ENCODE measurements at regions not wholly inside any gene's neighbourhood (a gene's known extent, or its start where the extent isn't known, plus 50 kb on each side); places are given as distances from the start of the nearest gene placed in this dataset.

DNA sequence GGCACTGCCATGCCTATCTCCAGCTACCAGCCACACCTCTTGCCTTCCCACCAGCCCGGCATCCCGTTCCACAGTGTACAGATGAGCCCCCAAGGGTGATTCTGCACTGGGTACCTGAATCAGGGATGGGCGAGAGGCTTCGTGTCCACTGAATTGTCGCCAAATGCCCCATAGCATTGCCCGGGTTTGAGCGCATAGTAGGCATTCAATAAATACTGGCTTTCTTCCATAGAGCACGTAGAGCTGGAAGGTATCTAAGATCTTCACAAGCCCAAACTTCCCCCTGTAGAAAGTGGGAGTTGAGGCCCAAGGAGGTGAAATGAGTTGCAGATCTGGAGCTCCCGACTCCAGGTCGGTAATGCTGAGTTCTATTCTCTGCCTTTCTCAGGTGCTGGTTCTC lies 358.7 kb downstream of the LPIN1 start:
- H3K36me3 ChIP-seq (ENCODE audit: control insufficient read depth in 4 of 4, insufficient read depth in 4 of 4, low read length in 4 of 4), result no peaks in the 10 kb centered on the region
- no peak overlapping the region for H3K9ac ChIP-seq (ENCODE audit: insufficient read depth in 1 of 2, low read length in 2 of 2)
- H3K4me1 ChIP-seq (ENCODE audit: control insufficient read depth in 5 of 5, insufficient read depth in 5 of 5, low read length in 5 of 5), result peaks cover 0 to 14% (median 0%) of the 10 kb centered on the region in 5 donors
- no peaks in the 10 kb centered on the region for H3K27me3 ChIP-seq (ENCODE audit: control insufficient read depth in 3 of 3, insufficient read depth in 3 of 3, low read length in 2 of 3)
- DNase-seq (no peak), ATAC-seq (ENCODE audit: insufficient read depth, low FRiP score) (no peak)
- no peaks in the 10 kb centered on the region for H3K9me3 ChIP-seq (ENCODE audit: control insufficient read depth in 4 of 4, insufficient read depth in 3 of 4, low read length in 3 of 4)
- H3K27ac ChIP-seq (ENCODE audit: low read depth in 1 of 2, low read length in 1 of 2), result no peak overlapping the region
- 90 to 97% methylated on average over 10 of the region's 10 CpGs for WGBS, 2 donors
- no peak for TF ChIP-seq CTCF (IDR thresholded peaks at IDR 0.05; ENCODE audit: control extremely low read depth, extremely low read depth)
- H3K4me3 ChIP-seq, result no peak overlapping the region

DNA sequence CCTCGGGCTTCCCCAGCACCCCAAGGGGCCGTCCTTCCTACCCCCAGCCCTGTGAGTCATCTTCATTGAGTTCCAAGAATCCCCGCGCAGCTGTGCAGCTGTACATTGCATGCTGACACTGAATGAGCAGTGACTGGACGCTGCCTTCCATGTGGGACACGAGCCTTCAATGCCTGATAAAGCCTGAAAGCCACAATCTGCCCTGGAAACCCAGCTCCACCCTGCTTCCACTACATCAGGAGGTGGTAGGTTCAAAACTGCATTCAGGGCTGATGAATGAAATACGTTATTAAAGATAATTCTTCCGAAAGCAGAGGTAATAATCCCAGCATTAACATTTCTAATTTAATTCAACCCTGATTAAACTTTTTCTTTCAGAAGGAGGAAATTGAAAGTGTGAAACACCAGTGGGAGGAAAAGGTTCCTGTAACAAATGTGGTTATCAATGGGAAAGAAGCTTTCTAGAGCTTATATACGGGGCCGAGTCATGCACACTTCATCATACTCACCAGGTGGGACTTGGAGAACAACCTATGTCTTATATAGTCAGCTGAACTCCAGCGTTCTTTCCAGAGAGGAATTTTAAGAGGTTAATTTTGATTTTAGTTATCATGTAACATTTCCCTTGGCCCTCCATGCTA lies 360.1 kb downstream of the LPIN1 start:
- Histone ChIP-seq H3K9me3 (ENCODE audit: control insufficient read depth in 4 of 4, insufficient read depth in 3 of 4, low read length in 3 of 4) (no peaks in the 10 kb centered on the region), H3K36me3 (ENCODE audit: control insufficient read depth in 4 of 4, insufficient read depth in 4 of 4, low read length in 4 of 4) (no peaks in the 10 kb centered on the region), H3K27ac (ENCODE audit: low read depth in 1 of 2, low read length in 1 of 2) (no peak overlapping the region), H3K4me1 (ENCODE audit: control insufficient read depth in 5 of 5, insufficient read depth in 5 of 5, low read length in 5 of 5) (peaks cover 0 to 19% (median 0%) of the 10 kb centered on the region in 5 donors), H3K27me3 (ENCODE audit: control insufficient read depth in 3 of 3, insufficient read depth in 3 of 3, low read length in 2 of 3) (no peaks in the 10 kb centered on the region), H3K9ac (ENCODE audit: insufficient read depth in 1 of 2, low read length in 2 of 2) (no peak overlapping the region), H3K4me3 (no peak overlapping the region)
- peak; percentile 67 for ATAC-seq (ENCODE audit: insufficient read depth, low FRiP score)
- DNase-seq, result peak; percentile 59 to 90 (median 70)
- TF ChIP-seq CTCF (IDR thresholded peaks at IDR 0.05; ENCODE audit: control extremely low read depth, extremely low read depth), result no peak
- 67 to 82% methylated on average over 11 of the region's 11 CpGs for whole genome bisulfite sequencing, 2 donors

DNA sequence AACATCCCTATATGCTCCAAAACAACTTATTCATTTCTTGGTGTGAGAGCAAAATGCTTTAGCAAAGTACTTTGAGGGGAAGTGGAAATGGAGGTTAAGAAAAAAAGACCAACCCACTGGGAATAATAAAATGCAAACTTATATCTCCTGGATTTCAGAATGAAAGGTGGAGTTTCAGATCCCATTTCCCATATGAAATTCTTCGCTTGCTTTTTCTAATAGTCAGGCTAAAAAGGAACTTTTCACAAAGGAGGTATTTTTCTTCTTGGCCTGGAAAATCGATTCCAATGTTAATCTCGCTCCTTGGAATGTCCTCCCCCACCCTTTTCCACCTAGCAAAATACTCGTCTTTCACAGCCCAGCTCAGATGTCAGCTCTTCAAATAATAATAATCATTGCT lies 360.9 kb downstream of the LPIN1 start:
- Histone ChIP-seq H3K9me3 (ENCODE audit: control insufficient read depth in 4 of 4, insufficient read depth in 3 of 4, low read length in 3 of 4) (no peaks in the 10 kb centered on the region), H3K36me3 (ENCODE audit: control insufficient read depth in 4 of 4, insufficient read depth in 4 of 4, low read length in 4 of 4) (no peaks in the 10 kb centered on the region), H3K4me1 (ENCODE audit: control insufficient read depth in 5 of 5, insufficient read depth in 5 of 5, low read length in 5 of 5) (peaks cover 0 to 19% (median 0%) of the 10 kb centered on the region in 5 donors), H3K4me3 (no peak overlapping the region), H3K27ac (ENCODE audit: low read depth in 1 of 2, low read length in 1 of 2) (no peak overlapping the region), H3K9ac (ENCODE audit: insufficient read depth in 1 of 2, low read length in 2 of 2) (no peak overlapping the region), H3K27me3 (ENCODE audit: control insufficient read depth in 3 of 3, insufficient read depth in 3 of 3, low read length in 2 of 3) (no peaks in the 10 kb centered on the region)
- DNase-seq (no peak), ATAC-seq (ENCODE audit: insufficient read depth, low FRiP score) (no peak)
- 57 to 88% methylated on average over 4 of the region's 4 CpGs for WGBS, 2 donors
- TF ChIP-seq CTCF (IDR thresholded peaks at IDR 0.05; ENCODE audit: control extremely low read depth, extremely low read depth), result no peak

- H3K4me1 ChIP-seq (ENCODE audit: control insufficient read depth in 5 of 5, insufficient read depth in 5 of 5, low read length in 5 of 5), result peaks cover 0 to 19% (median 0%) of the 10 kb centered on the region in 5 donors
- no peak overlapping the region for H3K4me3 ChIP-seq
- no peaks in the 10 kb centered on the region for H3K27me3 ChIP-seq (ENCODE audit: control insufficient read depth in 3 of 3, insufficient read depth in 3 of 3, low read length in 2 of 3)
- no peak overlapping the region for H3K9ac ChIP-seq (ENCODE audit: insufficient read depth in 1 of 2, low read length in 2 of 2)
- no peak for TF ChIP-seq CTCF (IDR thresholded peaks at IDR 0.05; ENCODE audit: control extremely low read depth, extremely low read depth)
- WGBS, 2 donors, result 78 to 81% methylated on average over 5 of the region's 5 CpGs
- DNase-seq (peak in 2 of 3 donors; percentile 15 to 44), ATAC-seq (ENCODE audit: insufficient read depth, low FRiP score) (no peak)
- H3K9me3 ChIP-seq (ENCODE audit: control insufficient read depth in 4 of 4, insufficient read depth in 3 of 4, low read length in 3 of 4), result no peaks in the 10 kb centered on the region
- H3K27ac ChIP-seq (ENCODE audit: low read depth in 1 of 2, low read length in 1 of 2), result no peak overlapping the region
- no peaks in the 10 kb centered on the region for H3K36me3 ChIP-seq (ENCODE audit: control insufficient read depth in 4 of 4, insufficient read depth in 4 of 4, low read length in 4 of 4)
Measured at GRCh38 chr2:12107939-12108338, 361.5 kb downstream of the LPIN1 start.

Data from lung (tissue), 11 donors.